HUES6 (cell line): ENCODE measurements at regions not wholly inside any gene's neighbourhood (a gene's known extent, or its start where the extent isn't known, plus 50 kb on each side); places are given as distances from the start of the nearest gene placed in this dataset.

Source experiments
- H3K27ac ChIP-seq: 2 replicates; pipeline ENCODE4 v1.7.0; 2013; ENCODE audit warnings: low read depth, mild to moderate bottlenecking, low read length, inconsistent platforms
- H3K27me3 ChIP-seq: 2 replicates; pipeline ENCODE4 v1.6.1; 2013; ENCODE audit warnings: low read length; ENCODE audit not compliant: control insufficient read depth, insufficient read depth
- H3K36me3 ChIP-seq: 2 replicates; pipeline ENCODE4 v1.6.1; 2013; ENCODE audit warnings: low read length; ENCODE audit not compliant: control insufficient read depth, insufficient read depth
- H3K4me1 ChIP-seq: 2 replicates; pipeline ENCODE4 v1.6.1; 2013; ENCODE audit warnings: low read length; ENCODE audit not compliant: control insufficient read depth, insufficient read depth
- H3K4me3 ChIP-seq: 2 replicates; pipeline ENCODE4 v1.5.1; 2013; ENCODE audit warnings: low read depth, low read length
- H3K9ac ChIP-seq: one replicate; pipeline ENCODE4 v1.6.1; 2013; ENCODE audit warnings: mild to moderate bottlenecking, low read length
- H3K9me3 ChIP-seq: 2 replicates; pipeline ENCODE4 v1.6.1; 2013; ENCODE audit warnings: low read depth, low read length; ENCODE audit not compliant: control insufficient read depth, insufficient read depth

- Histone ChIP-seq H3K9me3 (peaks cover 9% of the 10 kb centered on the region; the same call in 1 of the 2 replicates), H3K27ac (no peak overlapping the region), H3K4me1 (no peaks in the 10 kb centered on the region), H3K9ac (peak overlapping the region; percentile 45), H3K4me3 (peak overlapping the region; percentile 68), H3K27me3 (peaks cover 32% of the 10 kb centered on the region), H3K36me3 (no peaks in the 10 kb centered on the region)
Measured at GRCh38 chr11:32333320-32333991, 101.9 kb downstream of the WT1 start.

GRCh38 chr11:32334822-32335221 is 100.5 kb downstream of the WT1 start:
- H3K27ac ChIP-seq = no peak overlapping the region
- no peaks in the 10 kb centered on the region for H3K36me3 ChIP-seq
- peaks cover 32% of the 10 kb centered on the region for H3K27me3 ChIP-seq
- peaks cover 9% of the 10 kb centered on the region; the same call in 1 of the 2 replicates for H3K9me3 ChIP-seq
- H3K4me1 ChIP-seq = no peaks in the 10 kb centered on the region
- no peak overlapping the region for H3K4me3 ChIP-seq
- H3K9ac ChIP-seq = no peak overlapping the region
